Cardiac muscle cell (in vitro differentiated cells and primary cell): ENCODE measurements at regions not wholly inside any gene's neighbourhood (a gene's known extent, or its start where the extent isn't known, plus 50 kb on each side); places are given as distances from the start of the nearest gene placed in this dataset.
A peak's percentile ranks its signal among the peaks of the same experiment; 100 is the strongest.

Experiments used
- DNase-seq, 2 donors: peaks; one replicate each; pipeline versions ENCODE4 v3.0.0 to v3.0.0-alpha.2; 2010 to 2017; ENCODE audit warnings: low read depth in 1 of 2, low spot score in 1 of 2
- H3K27ac ChIP-seq: fragments of 200-600 bp; sonication (generic); 2 replicates; pipeline ENCODE4 v1.5.1; 2016
- H3K27me3 ChIP-seq: fragments of 200-600 bp; sonication (generic); 2 replicates; pipeline ENCODE4 v1.6.0; 2016; ENCODE audit warnings: control low read depth
- H3K36me3 ChIP-seq: fragments of 200-600 bp; sonication (generic); 2 replicates; pipeline ENCODE4 v1.5.1; 2016; ENCODE audit warnings: control low read depth
- H3K4me1 ChIP-seq: fragments of 200-600 bp; sonication (generic); 2 replicates; pipeline ENCODE4 v1.8.1; 2017; ENCODE audit warnings: low read depth, mild to moderate bottlenecking, mixed run types
- H3K4me3 ChIP-seq: fragments of 200-600 bp; sonication (generic); 2 replicates; pipeline ENCODE4 v1.5.1; 2016; ENCODE audit warnings: mild to moderate bottlenecking
- H3K9me3 ChIP-seq: fragments of 200-600 bp; sonication (generic); 2 replicates; pipeline ENCODE4 v1.5.1; 2017; ENCODE audit warnings: low read depth, mild to moderate bottlenecking, control low read depth
- TF ChIP-seq, protein P1 (sequence below): IDR thresholded peaks from 2 replicates; pipeline ENCODE4 v1.5.1; 2012; ENCODE audit warnings: low read depth, mild to moderate bottlenecking, low read length

DNA sequence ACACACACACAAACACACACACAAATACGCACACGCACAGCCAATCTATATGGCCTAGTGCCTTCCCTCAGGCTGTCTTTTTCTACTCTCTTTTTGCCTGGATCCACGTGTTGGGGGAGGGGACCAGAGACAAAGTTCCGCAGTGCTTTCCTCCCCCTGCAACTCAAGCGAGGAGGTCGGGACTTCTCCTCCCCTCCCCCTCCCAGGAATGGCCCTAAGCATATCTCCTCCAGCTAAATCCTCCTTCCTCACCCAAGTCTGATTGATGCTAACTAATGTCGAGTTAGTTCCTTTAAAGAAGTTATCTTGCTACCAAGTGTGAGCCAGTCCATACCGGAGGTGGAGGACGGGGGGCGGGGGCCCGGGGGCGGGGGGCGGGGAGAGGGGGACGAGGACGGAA lies 141.2 kb upstream of the ZIC3 start:
- H3K36me3 ChIP-seq = no peaks in the 10 kb centered on the region
- no peak overlapping the region for H3K27ac ChIP-seq
- TF ChIP-seq, protein P1, sequence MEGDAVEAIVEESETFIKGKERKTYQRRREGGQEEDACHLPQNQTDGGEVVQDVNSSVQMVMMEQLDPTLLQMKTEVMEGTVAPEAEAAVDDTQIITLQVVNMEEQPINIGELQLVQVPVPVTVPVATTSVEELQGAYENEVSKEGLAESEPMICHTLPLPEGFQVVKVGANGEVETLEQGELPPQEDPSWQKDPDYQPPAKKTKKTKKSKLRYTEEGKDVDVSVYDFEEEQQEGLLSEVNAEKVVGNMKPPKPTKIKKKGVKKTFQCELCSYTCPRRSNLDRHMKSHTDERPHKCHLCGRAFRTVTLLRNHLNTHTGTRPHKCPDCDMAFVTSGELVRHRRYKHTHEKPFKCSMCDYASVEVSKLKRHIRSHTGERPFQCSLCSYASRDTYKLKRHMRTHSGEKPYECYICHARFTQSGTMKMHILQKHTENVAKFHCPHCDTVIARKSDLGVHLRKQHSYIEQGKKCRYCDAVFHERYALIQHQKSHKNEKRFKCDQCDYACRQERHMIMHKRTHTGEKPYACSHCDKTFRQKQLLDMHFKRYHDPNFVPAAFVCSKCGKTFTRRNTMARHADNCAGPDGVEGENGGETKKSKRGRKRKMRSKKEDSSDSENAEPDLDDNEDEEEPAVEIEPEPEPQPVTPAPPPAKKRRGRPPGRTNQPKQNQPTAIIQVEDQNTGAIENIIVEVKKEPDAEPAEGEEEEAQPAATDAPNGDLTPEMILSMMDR = no peak
- H3K4me3 ChIP-seq = no peak overlapping the region
- DNase-seq = no peak
- H3K27me3 ChIP-seq = peaks cover 62% of the 10 kb centered on the region
- H3K9me3 ChIP-seq = no peaks in the 10 kb centered on the region
- H3K4me1 ChIP-seq = no peaks in the 10 kb centered on the region

DNA sequence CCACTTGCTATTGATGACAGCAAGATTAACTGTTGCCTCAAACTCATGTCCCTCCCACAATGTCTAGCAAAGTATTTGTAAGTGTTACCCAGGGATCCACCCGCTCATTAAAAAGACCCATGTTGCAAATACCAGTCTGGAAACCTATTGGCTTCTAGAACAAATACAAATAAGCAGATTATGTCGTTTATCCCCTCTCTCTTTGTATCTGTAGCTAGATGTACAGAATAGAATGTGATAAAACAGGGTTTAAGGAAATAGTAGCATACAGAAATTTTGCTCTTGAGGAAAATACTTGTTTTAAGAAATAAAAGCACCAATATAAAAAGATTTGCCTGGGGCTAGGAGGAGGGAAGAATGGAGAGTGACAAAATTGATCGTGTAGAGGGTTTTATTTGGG lies 142.7 kb upstream of the ZIC3 start:
- peaks cover 48% of the 10 kb centered on the region for H3K27me3 ChIP-seq
- H3K4me3 ChIP-seq = no peak overlapping the region
- no peaks in the 10 kb centered on the region for H3K9me3 ChIP-seq
- no peak for DNase-seq
- H3K27ac ChIP-seq = no peak overlapping the region
- H3K36me3 ChIP-seq = no peaks in the 10 kb centered on the region
- H3K4me1 ChIP-seq = no peaks in the 10 kb centered on the region
- TF ChIP-seq, protein P1 = no peak

DNA sequence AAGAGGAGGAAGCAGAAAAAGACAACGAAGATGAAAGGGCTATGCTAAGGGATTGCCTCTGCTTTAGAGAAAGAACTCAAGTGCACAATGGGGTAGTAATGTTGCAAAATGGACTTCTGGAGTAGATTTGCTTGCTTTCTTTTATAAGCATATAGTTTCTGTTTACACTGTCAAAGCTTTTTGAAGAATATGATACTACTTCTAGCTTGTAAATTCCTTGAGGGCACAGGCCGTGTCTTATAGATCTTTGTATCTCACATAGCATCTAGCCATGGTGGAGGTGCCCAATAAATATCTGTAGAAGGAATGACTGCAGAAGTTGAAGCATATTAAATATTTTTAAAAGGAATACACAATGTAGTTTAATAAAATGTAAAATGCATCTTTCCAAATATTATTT lies 147.8 kb upstream of the ZIC3 start:
- no peaks in the 10 kb centered on the region for H3K4me1 ChIP-seq
- no peaks in the 10 kb centered on the region for H3K27me3 ChIP-seq
- no peak overlapping the region for H3K27ac ChIP-seq
- H3K4me3 ChIP-seq = no peak overlapping the region
- DNase-seq = no peak
- H3K9me3 ChIP-seq = no peaks in the 10 kb centered on the region
- H3K36me3 ChIP-seq = no peaks in the 10 kb centered on the region
- TF ChIP-seq, protein P1 = no peak

DNA sequence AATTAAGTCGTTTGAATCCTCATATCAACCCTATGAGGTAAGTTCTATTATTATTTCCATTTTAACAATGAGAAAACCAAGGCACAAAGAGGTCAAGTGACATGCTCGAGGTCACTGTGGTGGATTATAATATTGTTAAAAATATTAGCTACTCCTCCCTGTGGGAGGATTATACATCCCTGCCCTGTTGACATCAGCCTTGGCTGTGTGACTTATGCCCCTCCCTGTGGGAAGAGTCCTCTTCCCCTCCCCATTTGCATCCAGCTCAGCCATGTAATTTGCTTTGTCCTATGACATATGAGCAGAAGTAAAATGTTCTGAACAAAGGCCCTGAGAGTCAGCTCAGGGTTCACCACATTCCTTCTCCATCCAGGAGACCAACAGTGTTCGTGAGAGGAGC lies 152.7 kb upstream of the ZIC3 start:
- Histone ChIP-seq H3K9me3 (no peaks in the 10 kb centered on the region), H3K27ac (no peak overlapping the region), H3K36me3 (no peaks in the 10 kb centered on the region), H3K27me3 (no peaks in the 10 kb centered on the region), H3K4me3 (no peak overlapping the region), H3K4me1 (no peaks in the 10 kb centered on the region)
- no peak for DNase-seq
- TF ChIP-seq, protein P1 = no peak

DNA sequence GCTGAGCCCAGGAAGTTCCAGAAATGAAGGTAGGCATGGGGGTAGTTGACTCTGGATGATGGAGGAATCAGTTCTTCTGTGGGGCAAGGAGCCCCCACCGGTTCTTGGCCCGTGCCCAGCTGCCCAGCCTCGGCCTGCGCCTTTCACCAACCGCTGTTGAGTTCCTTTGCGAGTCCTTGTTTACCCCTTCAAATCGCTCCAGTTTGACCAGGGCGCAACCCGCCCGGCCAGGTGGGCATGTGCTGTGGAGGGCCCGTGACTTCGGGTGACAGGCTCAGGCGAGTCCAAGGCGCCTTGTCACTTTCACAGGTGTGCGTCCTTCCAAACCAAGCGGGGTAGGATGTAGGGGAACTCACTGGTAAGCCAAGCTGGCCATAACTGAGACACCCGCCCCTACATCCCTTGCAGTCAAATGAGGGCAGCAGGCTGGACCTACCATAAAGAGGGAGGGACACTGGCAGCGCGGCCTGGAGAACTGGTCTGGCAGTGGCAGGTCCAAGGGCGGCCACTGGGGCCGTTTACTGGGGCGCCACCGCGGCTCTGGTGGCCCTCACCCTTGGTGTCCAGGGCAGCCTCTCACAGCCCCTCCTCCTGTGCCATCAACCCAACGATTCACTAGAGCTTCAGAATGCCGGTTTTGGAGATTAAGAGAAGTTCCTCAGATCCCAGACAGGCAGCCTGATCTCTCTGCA lies 160.3 kb upstream of the ZIC3 start:
- no peak for DNase-seq
- H3K27me3 ChIP-seq = no peaks in the 10 kb centered on the region
- no peak overlapping the region for H3K4me3 ChIP-seq
- no peaks in the 10 kb centered on the region for H3K4me1 ChIP-seq
- TF ChIP-seq, protein P1 = no peak
- no peaks in the 10 kb centered on the region for H3K9me3 ChIP-seq
- no peaks in the 10 kb centered on the region for H3K36me3 ChIP-seq
- no peak overlapping the region for H3K27ac ChIP-seq

DNA sequence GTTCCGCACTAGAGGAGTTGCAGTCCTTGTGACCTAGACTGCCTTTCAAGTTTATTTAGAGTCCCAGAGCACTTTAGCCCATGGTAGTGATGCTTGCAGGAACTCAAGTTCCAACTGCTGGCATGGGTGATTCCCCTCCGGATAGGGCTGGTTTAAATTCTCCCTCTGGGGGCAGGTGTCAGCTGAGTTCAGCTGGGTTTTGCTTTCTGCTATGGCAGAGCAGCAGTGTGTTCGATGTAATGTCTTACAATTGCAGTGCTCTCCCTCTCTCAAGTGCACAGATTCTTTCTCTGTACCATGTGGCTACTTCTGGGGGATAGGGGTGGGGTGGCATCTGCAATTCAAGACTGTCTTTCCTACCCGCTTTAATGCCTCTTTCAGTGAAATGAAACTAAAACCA lies 164.8 kb upstream of the ZIC3 start:
- Histone ChIP-seq H3K27ac (no peak overlapping the region), H3K27me3 (no peaks in the 10 kb centered on the region), H3K4me3 (no peak overlapping the region), H3K9me3 (no peaks in the 10 kb centered on the region), H3K4me1 (no peaks in the 10 kb centered on the region), H3K36me3 (no peaks in the 10 kb centered on the region)
- TF ChIP-seq, protein P1 = no peak
- DNase-seq = peak in 1 of 2 donors; percentile 2
